HFF-Myc (cell line): ENCODE measurements at regions not wholly inside any gene's neighbourhood (a gene's known extent, or its start where the extent isn't known, plus 50 kb on each side); places are given as distances from the start of the nearest gene placed in this dataset.
"Not testable (repeated sequence)": the region's sequence is repeated elsewhere in the genome, so short reads cannot be mapped to it uniquely, and the experiment has no call there.

Experiments
- DNase-seq: peaks from one replicate; pipeline ENCODE4 v3.0.0-alpha.2; 2011; ENCODE audit warnings: low read depth; ENCODE audit errors: extremely low read depth
- H3K4me3 ChIP-seq: replicated peaks from 2 replicates; pipeline ENCODE4 v1.5.1; 2011; ENCODE audit warnings: low read depth, mild to moderate bottlenecking, control low read depth, low read length
- CTCF ChIP-seq: IDR thresholded peaks from 2 replicates; pipeline ENCODE4 v1.5.1; 2012; ENCODE audit warnings: mild to moderate bottlenecking, low read depth, low read length, control low read depth; ENCODE audit errors: missing control alignments

- no peak for TF ChIP-seq CTCF
- DNase-seq: no peak
- no peak overlapping the region for H3K4me3 ChIP-seq
Observed at GRCh38 chr3:87435926-87436620, 159.7 kb upstream of the POU1F1 start.

- not testable (repeated sequence) for H3K4me3 ChIP-seq, DNase-seq
Observed at GRCh38 chr3:87433445-87433844, 157.1 kb upstream of the POU1F1 start.

- TF ChIP-seq CTCF: no peak
- H3K4me3 ChIP-seq: no peak overlapping the region
- no peak for DNase-seq
Observed at GRCh38 chr3:87426918-87427317, 150.5 kb upstream of the POU1F1 start.

GRCh38 chr3:87425056-87425455, 148.7 kb upstream of the POU1F1 start:
- no peak overlapping the region for H3K4me3 ChIP-seq
- no peak for TF ChIP-seq CTCF
- DNase-seq: no peak

- no peak overlapping the region for H3K4me3 ChIP-seq
- TF ChIP-seq CTCF: no peak
Observed at GRCh38 chr3:87423336-87423735, 147.0 kb upstream of the POU1F1 start.

GRCh38 chr3:87422333-87422732, 145.9 kb upstream of the POU1F1 start:
- DNase-seq: no peak
- no peak for TF ChIP-seq CTCF
- no peak overlapping the region for H3K4me3 ChIP-seq

More at GRCh38 chr3:87423336-87423735, 147.0 kb upstream of the POU1F1 start:
- DNase-seq: no peak

- TF ChIP-seq CTCF: no peak
- no peak for DNase-seq
- H3K4me3 ChIP-seq: no peak overlapping the region
Observed at GRCh38 chr3:87420171-87420570, 143.8 kb upstream of the POU1F1 start.
